ENCODE measurements at regions not wholly inside any gene's neighbourhood (a gene's known extent, or its start where the extent isn't known, plus 50 kb on each side); places are given as distances from the start of the nearest gene placed in this dataset.
"Not testable (repeated sequence)": the region's sequence is repeated elsewhere in the genome, so short reads cannot be mapped to it uniquely, and the experiment has no call there.

- no peak overlapping the region for H2AK5ac ChIP-seq (ENCODE audit: low read length)
- H3K18ac ChIP-seq (ENCODE audit: low read length), result no peak overlapping the region
- H2BK15ac ChIP-seq (replicated peaks; ENCODE audit: low read depth), result no peak overlapping the region
- H3K79me1 ChIP-seq (ENCODE audit: low read length), result no peaks in the 10 kb centered on the region
- DNase-seq, result peak; percentile 93
- H3K4me3 ChIP-seq (ENCODE audit: low read length), result no peak overlapping the region
- H3K4me1 ChIP-seq (ENCODE audit: control insufficient read depth, low read depth, low read length), result no peaks in the 10 kb centered on the region
- H3K56ac ChIP-seq (ENCODE audit: low read length), result no peak overlapping the region
- H4K5ac ChIP-seq (ENCODE audit: low read length), result no peak overlapping the region
- H3K23ac ChIP-seq (ENCODE audit: low read length), result no peak overlapping the region
- no peak overlapping the region for H3K4me2 ChIP-seq (ENCODE audit: low read length)
- WGBS (ENCODE audit: extremely low coverage, insufficient coverage, low lambda C conversion rate), result no CpG with 5 or more reads among the region's 7 CpGs
- H2BK5ac ChIP-seq (ENCODE audit: low read length), result no peak overlapping the region
- H3K9ac ChIP-seq (ENCODE audit: low read length), result no peak overlapping the region
- no peak overlapping the region for H3K27ac ChIP-seq (ENCODE audit: low read depth, low read length)
- H4K8ac ChIP-seq (ENCODE audit: low read depth, low read length), result no peak overlapping the region
- H3K36me3 ChIP-seq (ENCODE audit: control insufficient read depth, insufficient read depth, low read length), result no peaks in the 10 kb centered on the region
- no peaks in the 10 kb centered on the region for H3K79me2 ChIP-seq (ENCODE audit: control insufficient read depth, insufficient read depth, low read length)
- H2BK120ac ChIP-seq (ENCODE audit: low read depth, low read length), result no peak overlapping the region
- no peak overlapping the region for H3K4ac ChIP-seq (ENCODE audit: low read depth, low read length)
- H3K27me3 ChIP-seq (ENCODE audit: insufficient read depth, low read length, poor library complexity), result no peaks in the 10 kb centered on the region
Measured at GRCh38 chr10:30687698-30688213, 58.2 kb upstream of the LYZL2 start.

GRCh38 chr10:30686708-30687107 lies 57.2 kb upstream of the LYZL2 start:
- Histone ChIP-seq H3K4me2 (ENCODE audit: low read length) (no peak overlapping the region), H3K79me1 (ENCODE audit: low read length) (no peaks in the 10 kb centered on the region), H2AK5ac (ENCODE audit: low read length) (no peak overlapping the region), H2BK15ac (replicated peaks; ENCODE audit: low read depth) (no peak overlapping the region), H3K27ac (ENCODE audit: low read depth, low read length) (no peak overlapping the region), H3K23ac (ENCODE audit: low read length) (no peak overlapping the region), H4K8ac (ENCODE audit: low read depth, low read length) (no peak overlapping the region), H3K4me3 (ENCODE audit: low read length) (no peak overlapping the region), H2BK120ac (ENCODE audit: low read depth, low read length) (no peak overlapping the region), H3K4ac (ENCODE audit: low read depth, low read length) (no peak overlapping the region), H3K36me3 (ENCODE audit: control insufficient read depth, insufficient read depth, low read length) (no peaks in the 10 kb centered on the region), H3K4me1 (ENCODE audit: control insufficient read depth, low read depth, low read length) (no peaks in the 10 kb centered on the region), H3K27me3 (ENCODE audit: insufficient read depth, low read length, poor library complexity) (no peaks in the 10 kb centered on the region), H3K9ac (ENCODE audit: low read length) (no peak overlapping the region), H2BK5ac (ENCODE audit: low read length) (no peak overlapping the region), H3K18ac (ENCODE audit: low read length) (no peak overlapping the region), H3K56ac (ENCODE audit: low read length) (no peak overlapping the region), H3K79me2 (ENCODE audit: control insufficient read depth, insufficient read depth, low read length) (no peaks in the 10 kb centered on the region), H4K5ac (ENCODE audit: low read length) (no peak overlapping the region)
- WGBS (ENCODE audit: extremely low coverage, insufficient coverage, low lambda C conversion rate), result no CpG with 5 or more reads among the region's 3 CpGs
- no peak for DNase-seq

- H3K4me3 ChIP-seq (ENCODE audit: low read length), result no peak overlapping the region
- no peak overlapping the region for H3K23ac ChIP-seq (ENCODE audit: low read length)
- no peaks in the 10 kb centered on the region for H3K36me3 ChIP-seq (ENCODE audit: control insufficient read depth, insufficient read depth, low read length)
Measured at GRCh38 chr10:30683496-30683895, 53.9 kb upstream of the LYZL2 start.

GRCh38 chr10:30682377-30683199 lies 53.0 kb upstream of the LYZL2 start:
- not testable (repeated sequence) for H3K27ac ChIP-seq (ENCODE audit: low read depth, low read length); H3K79me2 ChIP-seq (ENCODE audit: control insufficient read depth, insufficient read depth, low read length); H3K79me1 ChIP-seq (ENCODE audit: low read length); H2BK15ac ChIP-seq (replicated peaks; ENCODE audit: low read depth); H3K4ac ChIP-seq (ENCODE audit: low read depth, low read length); H3K56ac ChIP-seq (ENCODE audit: low read length); H3K4me2 ChIP-seq (ENCODE audit: low read length); H3K23ac ChIP-seq (ENCODE audit: low read length); H3K36me3 ChIP-seq (ENCODE audit: control insufficient read depth, insufficient read depth, low read length); H3K27me3 ChIP-seq (ENCODE audit: insufficient read depth, low read length, poor library complexity); H3K4me1 ChIP-seq (ENCODE audit: control insufficient read depth, low read depth, low read length); H2AK5ac ChIP-seq (ENCODE audit: low read length); H2BK120ac ChIP-seq (ENCODE audit: low read depth, low read length); H3K18ac ChIP-seq (ENCODE audit: low read length); H3K4me3 ChIP-seq (ENCODE audit: low read length); H3K9ac ChIP-seq (ENCODE audit: low read length); H2BK5ac ChIP-seq (ENCODE audit: low read length); H4K8ac ChIP-seq (ENCODE audit: low read depth, low read length); H4K5ac ChIP-seq (ENCODE audit: low read length)
- DNase-seq, result peak; percentile 51
- no CpG with 5 or more reads among the region's 9 CpGs for WGBS (ENCODE audit: extremely low coverage, insufficient coverage, low lambda C conversion rate)

More at GRCh38 chr10:30683496-30683895, 53.9 kb upstream of the LYZL2 start:
- no peak overlapping the region for H2BK120ac ChIP-seq (ENCODE audit: low read depth, low read length)
- no peak overlapping the region for H3K56ac ChIP-seq (ENCODE audit: low read length)
- H2BK5ac ChIP-seq (ENCODE audit: low read length), result no peak overlapping the region
- no peaks in the 10 kb centered on the region for H3K79me2 ChIP-seq (ENCODE audit: control insufficient read depth, insufficient read depth, low read length)
- H2AK5ac ChIP-seq (ENCODE audit: low read length), result no peak overlapping the region
- no peak overlapping the region for H3K4ac ChIP-seq (ENCODE audit: low read depth, low read length)
- no peak overlapping the region for H4K8ac ChIP-seq (ENCODE audit: low read depth, low read length)
- no peak overlapping the region for H3K18ac ChIP-seq (ENCODE audit: low read length)
- no peak overlapping the region for H3K4me2 ChIP-seq (ENCODE audit: low read length)
- H2BK15ac ChIP-seq (replicated peaks; ENCODE audit: low read depth), result no peak overlapping the region
- no peaks in the 10 kb centered on the region for H3K4me1 ChIP-seq (ENCODE audit: control insufficient read depth, low read depth, low read length)
- H3K27ac ChIP-seq (ENCODE audit: low read depth, low read length), result no peak overlapping the region
- H3K79me1 ChIP-seq (ENCODE audit: low read length), result no peaks in the 10 kb centered on the region
- H3K9ac ChIP-seq (ENCODE audit: low read length), result no peak overlapping the region
- H3K27me3 ChIP-seq (ENCODE audit: insufficient read depth, low read length, poor library complexity), result no peaks in the 10 kb centered on the region
- H4K5ac ChIP-seq (ENCODE audit: low read length), result no peak overlapping the region
- no peak for DNase-seq
- no CpG with 5 or more reads among the region's 10 CpGs for WGBS (ENCODE audit: extremely low coverage, insufficient coverage, low lambda C conversion rate)

GRCh38 chr10:30680908-30681307 lies 51.4 kb upstream of the LYZL2 start:
- no peak overlapping the region for H3K27ac ChIP-seq (ENCODE audit: low read depth, low read length)
- no peaks in the 10 kb centered on the region for H3K27me3 ChIP-seq (ENCODE audit: insufficient read depth, low read length, poor library complexity)
- no CpG with 5 or more reads among the region's 1 CpG for WGBS (ENCODE audit: extremely low coverage, insufficient coverage, low lambda C conversion rate)

More at GRCh38 chr10:30680908-30681307, 51.4 kb upstream of the LYZL2 start:
- Histone ChIP-seq H4K8ac (ENCODE audit: low read depth, low read length) (no peak overlapping the region), H2BK15ac (replicated peaks; ENCODE audit: low read depth) (no peak overlapping the region), H2AK5ac (ENCODE audit: low read length) (no peak overlapping the region), H2BK5ac (ENCODE audit: low read length) (no peak overlapping the region), H3K79me1 (ENCODE audit: low read length) (no peaks in the 10 kb centered on the region), H4K5ac (ENCODE audit: low read length) (no peak overlapping the region), H3K4me3 (ENCODE audit: low read length) (no peak overlapping the region), H3K4me1 (ENCODE audit: control insufficient read depth, low read depth, low read length) (no peaks in the 10 kb centered on the region), H3K36me3 (ENCODE audit: control insufficient read depth, insufficient read depth, low read length) (no peaks in the 10 kb centered on the region), H3K56ac (ENCODE audit: low read length) (no peak overlapping the region), H3K18ac (ENCODE audit: low read length) (no peak overlapping the region), H3K4ac (ENCODE audit: low read depth, low read length) (no peak overlapping the region), H3K9ac (ENCODE audit: low read length) (no peak overlapping the region), H2BK120ac (ENCODE audit: low read depth, low read length) (no peak overlapping the region), H3K79me2 (ENCODE audit: control insufficient read depth, insufficient read depth, low read length) (no peaks in the 10 kb centered on the region), H3K4me2 (ENCODE audit: low read length) (no peak overlapping the region), H3K23ac (ENCODE audit: low read length) (no peak overlapping the region)
- DNase-seq, result no peak

Measured in mesendoderm (in vitro differentiated cells).